Aorta (tissue), 5 donors: ENCODE measurements at regions not wholly inside any gene's neighbourhood (a gene's known extent, or its start where the extent isn't known, plus 50 kb on each side); places are given as distances from the start of the nearest gene placed in this dataset.

ENCODE experiments used
- ATAC-seq: fragments of 200-7000 bp; cut with Tn5 transposase; one replicate; pipeline ENCODE4 v1.9.1; 2022; ENCODE audit warnings: moderate library complexity; ENCODE audit not compliant: low FRiP score
- DNase-seq, 2 donors: peaks; one replicate each; pipeline ENCODE4 v3.0.0-alpha.2; 2020
- H3K27ac ChIP-seq, 2 donors: one replicate each; pipeline ENCODE4 v1.5.1; 2013; ENCODE audit warnings: low read length in 2 of 2, mild to moderate bottlenecking in 2 of 2, moderate library complexity in 2 of 2, control low read depth in 1 of 2, inconsistent platforms in 1 of 2, low read depth in 1 of 2
- H3K27me3 ChIP-seq, 2 donors: one replicate each; pipeline ENCODE4 v1.6.1; 2013; ENCODE audit warnings: control low read depth in 1 of 2, low read length in 1 of 2, mild to moderate bottlenecking in 1 of 2, moderate library complexity in 1 of 2; ENCODE audit not compliant: insufficient read depth in 2 of 2, control insufficient read depth in 1 of 2
- H3K36me3 ChIP-seq, 2 donors: one replicate each; pipeline ENCODE4 v1.6.1; 2013; ENCODE audit warnings: control low read depth in 1 of 2, low read length in 1 of 2, mild to moderate bottlenecking in 1 of 2; ENCODE audit not compliant: insufficient read depth in 2 of 2, control insufficient read depth in 1 of 2
- H3K4me1 ChIP-seq, 2 donors: one replicate each; pipeline ENCODE4 v1.6.1; 2013; ENCODE audit warnings: low read length in 2 of 2, control low read depth in 1 of 2, mild to moderate bottlenecking in 1 of 2, moderate library complexity in 1 of 2; ENCODE audit not compliant: insufficient read depth in 2 of 2, control insufficient read depth in 1 of 2
- H3K4me3 ChIP-seq, 2 donors: one replicate each; pipeline ENCODE4 v1.5.1; 2013; ENCODE audit warnings: low read length in 2 of 2, control low read depth in 1 of 2, mild to moderate bottlenecking in 1 of 2
- H3K9me3 ChIP-seq: one replicate; pipeline ENCODE4 v1.6.1; 2013; ENCODE audit warnings: mild to moderate bottlenecking, low read length; ENCODE audit not compliant: control insufficient read depth
- WGBS, 2 donors: extraction: QIAGEN DNeasy Blood & Tissue Kit; methylation state at CpG; one replicate each; pipeline ENCODE4 v1.1.7; 2013; 5-methylcytosine and 5-hydroxymethylcytosine counted together
- intact Hi-C, 2 donors: fragments of 100-400 bp; cut with DNase I; formaldehyde crosslinking; loops; one replicate each; pipeline versions ENCODE4 v1.14.2 to v1.15.0; 2022
- donor health status: healthy with polysubstance abuse.
- donor health status: Bipolar disorder and iron deficiency.
- donor health status: DM: no; HTN: no; CAD: no.
- donor health status: DM: no; HTN: no; CAD: no.
- donor health status: DM: yes; HTN: yes; CAD: no.

- Histone ChIP-seq H3K27ac (no peak overlapping the region), H3K9me3 (no peaks in the 10 kb centered on the region), H3K27me3 (no peaks in the 10 kb centered on the region), H3K4me1 (no peaks in the 10 kb centered on the region), H3K4me3 (no peak overlapping the region), H3K36me3 (no peaks in the 10 kb centered on the region)
- intact Hi-C loops = no loop called here
- DNase-seq (no peak), ATAC-seq (no peak)
Measured at GRCh38 chr3:168544097-168544957, 448.6 kb upstream of the GOLIM4 start.

- DNase-seq = no peak
- no peaks in the 10 kb centered on the region for H3K27me3 ChIP-seq
- no peaks in the 10 kb centered on the region for H3K4me1 ChIP-seq
- intact Hi-C loops = no loop called here
- H3K36me3 ChIP-seq = no peaks in the 10 kb centered on the region
- H3K4me3 ChIP-seq = no peak overlapping the region
- H3K9me3 ChIP-seq = no peaks in the 10 kb centered on the region
- no peak overlapping the region for H3K27ac ChIP-seq
- no peak for ATAC-seq
- WGBS, 2 donors = 35 to 82% methylated on average over 2 of the region's 2 CpGs
Measured at GRCh38 chr3:168540726-168541125, 445.0 kb upstream of the GOLIM4 start.

DNA sequence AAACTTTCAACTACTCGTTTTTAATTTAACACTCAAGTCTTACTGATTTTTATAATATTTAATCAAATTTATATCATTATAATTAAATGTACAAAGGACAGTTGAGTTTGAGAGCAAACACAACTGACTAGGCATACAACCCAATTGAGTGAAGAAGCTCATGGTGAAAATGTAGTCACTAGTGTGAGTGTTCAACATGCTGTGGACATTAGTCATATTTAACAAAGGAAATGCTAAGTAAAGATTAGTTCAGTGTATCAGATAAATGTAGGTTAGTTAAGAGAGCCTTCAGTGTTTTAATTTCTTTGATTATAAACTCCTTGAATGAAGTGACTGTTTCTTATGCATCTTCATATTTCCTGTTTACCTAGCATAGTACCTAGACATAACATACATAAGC lies 444.2 kb upstream of the GOLIM4 start:
- ATAC-seq (no peak), DNase-seq (no peak)
- no peaks in the 10 kb centered on the region for H3K9me3 ChIP-seq
- H3K27ac ChIP-seq = no peak overlapping the region
- H3K27me3 ChIP-seq = no peaks in the 10 kb centered on the region
- no peaks in the 10 kb centered on the region for H3K4me1 ChIP-seq
- no peak overlapping the region for H3K4me3 ChIP-seq
- intact Hi-C loops = no loop called here
- WGBS, 2 donors = 67 to 79% methylated on average over 1 of the region's 1 CpG
- H3K36me3 ChIP-seq = no peaks in the 10 kb centered on the region

DNA sequence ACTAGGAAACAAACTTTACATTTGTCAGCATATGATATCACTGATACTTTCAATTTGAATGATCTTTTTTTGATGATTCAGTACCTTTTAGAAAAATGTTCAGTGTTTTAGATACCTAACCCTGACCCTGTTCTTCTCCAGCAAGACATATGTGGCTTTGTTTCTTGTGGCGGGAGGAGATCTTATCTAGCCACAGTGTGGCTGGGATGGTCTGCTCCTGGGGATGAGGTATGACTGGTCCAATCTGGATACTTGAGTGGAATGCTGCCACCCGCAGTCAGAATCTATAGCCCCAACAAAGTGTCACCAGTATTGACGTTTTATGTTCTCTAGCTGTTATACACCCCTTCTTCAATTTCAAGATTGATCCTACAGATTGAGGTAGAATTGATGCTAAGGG lies 439.0 kb upstream of the GOLIM4 start:
- 73 to 75% methylated on average over 3 of the region's 3 CpGs for WGBS, 2 donors
- Histone ChIP-seq H3K4me3 (no peak overlapping the region), H3K27ac (no peak overlapping the region), H3K9me3 (no peaks in the 10 kb centered on the region), H3K4me1 (no peaks in the 10 kb centered on the region), H3K36me3 (no peaks in the 10 kb centered on the region), H3K27me3 (no peaks in the 10 kb centered on the region)
- ATAC-seq = no peak
- no peak for DNase-seq
- intact Hi-C loops = no loop called here

DNA sequence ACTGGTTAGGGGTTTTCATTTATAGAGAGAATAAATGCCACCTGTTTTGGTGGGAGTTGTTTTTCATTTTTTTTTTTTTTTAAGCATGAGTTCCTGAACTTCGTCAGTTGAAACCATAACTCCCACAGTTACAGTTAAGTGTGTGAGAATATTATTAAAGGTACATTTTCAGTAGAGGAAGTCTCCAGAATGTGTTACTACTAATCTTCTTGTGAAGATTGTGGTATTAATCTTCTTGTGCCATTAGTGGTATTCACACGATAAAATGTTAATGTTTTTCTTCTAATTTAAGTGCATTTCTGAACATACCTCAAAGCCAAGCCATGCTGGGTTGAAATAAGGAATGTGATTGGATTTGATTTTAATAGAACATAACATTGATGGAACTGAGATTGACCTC lies 437.9 kb upstream of the GOLIM4 start:
- ATAC-seq = no peak
- Histone ChIP-seq H3K4me3 (no peak overlapping the region), H3K9me3 (no peaks in the 10 kb centered on the region), H3K36me3 (no peaks in the 10 kb centered on the region), H3K27ac (no peak overlapping the region), H3K4me1 (no peaks in the 10 kb centered on the region), H3K27me3 (no peaks in the 10 kb centered on the region)
- DNase-seq = no peak
- intact Hi-C loops = no loop called here
- WGBS, 2 donors = 55 to 60% methylated on average over 2 of the region's 2 CpGs

- Histone ChIP-seq H3K36me3 (no peaks in the 10 kb centered on the region), H3K4me1 (no peaks in the 10 kb centered on the region), H3K27me3 (no peaks in the 10 kb centered on the region), H3K4me3 (no peak overlapping the region), H3K27ac (no peak overlapping the region), H3K9me3 (no peaks in the 10 kb centered on the region)
- DNase-seq (no peak), ATAC-seq (no peak)
- intact Hi-C loops = no loop called here
- 99 to 100% methylated on average over 1 of the region's 1 CpG for WGBS, 2 donors
Measured at GRCh38 chr3:168532135-168532534, 436.4 kb upstream of the GOLIM4 start.

DNA sequence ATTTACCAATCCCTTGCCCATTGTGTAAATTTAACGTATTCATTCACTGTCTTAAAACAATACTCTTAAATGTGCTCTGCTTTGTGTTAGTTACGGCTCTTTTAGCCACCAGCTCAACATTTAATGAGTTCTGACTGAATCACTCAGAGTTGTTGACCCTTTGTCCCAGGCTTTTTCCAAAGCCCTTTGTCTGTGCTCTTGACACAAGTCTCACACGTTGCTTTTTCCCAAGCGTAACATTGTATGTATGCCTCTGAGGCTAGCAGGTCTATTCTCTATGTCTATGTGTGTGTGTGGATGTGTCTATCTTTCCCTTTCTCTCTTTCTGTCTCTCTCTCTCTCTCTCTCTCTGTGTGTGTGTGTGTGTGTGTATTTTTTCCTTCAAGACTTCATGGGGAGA lies 435.4 kb upstream of the GOLIM4 start:
- Histone ChIP-seq H3K27ac (no peak overlapping the region), H3K36me3 (no peaks in the 10 kb centered on the region), H3K9me3 (no peaks in the 10 kb centered on the region), H3K4me1 (no peaks in the 10 kb centered on the region), H3K27me3 (no peaks in the 10 kb centered on the region), H3K4me3 (no peak overlapping the region)
- intact Hi-C loops = no loop called here
- DNase-seq (no peak), ATAC-seq (no peak)
- WGBS, 2 donors = 75 to 81% methylated on average over 4 of the region's 4 CpGs

DNA sequence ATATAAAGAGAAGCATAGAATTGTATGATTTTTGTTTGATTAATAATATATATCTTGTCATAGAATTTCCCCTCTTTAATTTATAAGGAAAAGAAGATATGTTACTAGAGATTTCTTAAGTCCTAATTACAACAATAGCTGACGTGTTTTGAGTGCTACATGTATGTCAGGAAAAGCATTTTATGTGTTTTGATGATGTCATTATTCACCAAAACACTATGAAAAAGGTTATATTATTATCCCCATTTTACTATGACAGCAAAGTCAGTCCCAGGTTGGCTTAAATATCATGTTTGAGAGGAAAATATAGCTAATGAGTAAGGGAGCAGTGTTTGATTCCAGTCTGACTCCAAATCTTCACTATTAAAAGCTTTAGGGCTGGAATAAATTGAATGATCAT lies 428.4 kb upstream of the GOLIM4 start:
- H3K4me1 ChIP-seq = no peaks in the 10 kb centered on the region
- H3K27me3 ChIP-seq = no peaks in the 10 kb centered on the region
- no peaks in the 10 kb centered on the region for H3K9me3 ChIP-seq
- H3K27ac ChIP-seq = no peak overlapping the region
- intact Hi-C loops = no loop called here
- DNase-seq (no peak), ATAC-seq (no peak)
- no peaks in the 10 kb centered on the region for H3K36me3 ChIP-seq
- H3K4me3 ChIP-seq = no peak overlapping the region
- WGBS, 2 donors = 88% methylated on average over 1 of the region's 1 CpG

- no peak for ATAC-seq
- 79 to 80% methylated on average over 14 of the region's 14 CpGs for WGBS, 2 donors
Measured at GRCh38 chr3:168517249-168518071, 421.7 kb upstream of the GOLIM4 start.

More at GRCh38 chr3:168517249-168518071, 421.7 kb upstream of the GOLIM4 start:
- H3K27ac ChIP-seq = no peak overlapping the region
- no peaks in the 10 kb centered on the region for H3K36me3 ChIP-seq
- intact Hi-C loops = no loop called here
- no peaks in the 10 kb centered on the region for H3K9me3 ChIP-seq
- H3K4me1 ChIP-seq = no peaks in the 10 kb centered on the region
- H3K4me3 ChIP-seq = no peak overlapping the region
- DNase-seq = no peak
- H3K27me3 ChIP-seq = no peaks in the 10 kb centered on the region
